ENCODE measurements at regions not wholly inside any gene's neighbourhood (a gene's known extent, or its start where the extent isn't known, plus 50 kb on each side); places are given as distances from the start of the nearest gene placed in this dataset.

DNA sequence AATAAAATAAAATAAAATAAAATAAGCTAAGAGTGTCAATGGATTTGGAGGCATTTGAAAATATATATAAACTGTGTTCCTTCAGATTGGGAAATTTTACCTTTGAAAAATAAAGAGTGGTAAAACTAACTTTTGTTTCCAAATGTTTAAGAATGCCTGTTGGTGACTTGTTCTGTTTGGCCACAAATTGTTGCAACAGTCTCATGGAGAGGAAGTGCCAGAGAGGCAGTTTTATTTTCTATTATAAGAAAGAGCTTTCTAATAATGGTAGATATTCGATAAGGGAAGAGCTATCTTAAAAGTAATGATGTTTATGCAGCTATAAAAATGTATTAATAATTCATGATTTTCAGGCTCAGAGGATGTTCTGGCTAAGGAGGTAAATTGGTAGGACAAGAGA, 68.8 kb upstream of the MDGA2 start:
- H3K9me3 ChIP-seq: no peaks in the 10 kb centered on the region
- TF ChIP-seq CTCF (IDR thresholded peaks at IDR 0.05): no peak
- no peak for TF ChIP-seq POLR2AphosphoS5 (IDR thresholded peaks at IDR 0.05)
- no peak for TF ChIP-seq POLR2A (IDR thresholded peaks at IDR 0.05)
- no peak for TF ChIP-seq EP300 (IDR thresholded peaks at IDR 0.05; ENCODE audit: low read depth)
- H3K36me3 ChIP-seq: no peaks in the 10 kb centered on the region
- in situ Hi-C loops (cut with MboI; ENCODE audit: low pct_ligation_motif_present in 1 of 4, low pct_unique_long_range_greater_than_20kb in 1 of 4, low sequenced_read_pairs in 3 of 4): no loop called here
- H3K4me3 ChIP-seq: no peak overlapping the region
- no peaks in the 10 kb centered on the region for H3K4me1 ChIP-seq
- DNase-seq: no peak
- no peak overlapping the region for H3K27ac ChIP-seq
- 46 to 57% methylated on average over 1 of the region's 1 CpG for WGBS, 2 donors (ENCODE audit: low coverage in 1 of 2)
- intact Hi-C loops (cut with DNase I; ENCODE audit: low total_unique reads): no loop called here
- H3K27me3 ChIP-seq: no peaks in the 10 kb centered on the region

GRCh38 chr14:47739541-47739940, 64.1 kb upstream of the MDGA2 start:
- TF ChIP-seq POLR2AphosphoS5 (IDR thresholded peaks at IDR 0.05): no peak
- TF ChIP-seq CTCF (IDR thresholded peaks at IDR 0.05): no peak
- no peak for TF ChIP-seq EP300 (IDR thresholded peaks at IDR 0.05; ENCODE audit: low read depth)
- TF ChIP-seq POLR2A (IDR thresholded peaks at IDR 0.05): no peak
- 44 to 69% methylated on average over 1 of the region's 1 CpG for WGBS, 2 donors (ENCODE audit: low coverage in 1 of 2)
- intact Hi-C loops (cut with DNase I; ENCODE audit: low total_unique reads): no loop called here

GRCh38 chr14:47730296-47730695, 54.9 kb upstream of the MDGA2 start:
- Histone ChIP-seq H3K4me3 (no peak overlapping the region), H3K27me3 (no peaks in the 10 kb centered on the region), H3K36me3 (no peaks in the 10 kb centered on the region), H3K4me1 (no peaks in the 10 kb centered on the region), H3K27ac (no peak overlapping the region), H3K9me3 (no peaks in the 10 kb centered on the region)
- in situ Hi-C loops (cut with MboI; ENCODE audit: low pct_ligation_motif_present in 1 of 4, low pct_unique_long_range_greater_than_20kb in 1 of 4, low sequenced_read_pairs in 3 of 4): no loop called here
- intact Hi-C loops (cut with DNase I; ENCODE audit: low total_unique reads): no loop called here
- TF ChIP-seq POLR2AphosphoS5 (IDR thresholded peaks at IDR 0.05) (no peak), EP300 (IDR thresholded peaks at IDR 0.05; ENCODE audit: low read depth) (no peak), CTCF (IDR thresholded peaks at IDR 0.05) (no peak), POLR2A (IDR thresholded peaks at IDR 0.05) (no peak)
- WGBS, 2 donors (ENCODE audit: low coverage in 1 of 2): 75 to 76% methylated on average over 3 of the region's 3 CpGs
- no peak for DNase-seq

More at GRCh38 chr14:47739541-47739940, 64.1 kb upstream of the MDGA2 start:
- Histone ChIP-seq H3K27me3 (no peaks in the 10 kb centered on the region), H3K27ac (no peak overlapping the region), H3K36me3 (no peaks in the 10 kb centered on the region), H3K9me3 (no peaks in the 10 kb centered on the region), H3K4me1 (no peaks in the 10 kb centered on the region), H3K4me3 (no peak overlapping the region)
- DNase-seq: no peak
- in situ Hi-C loops (cut with MboI; ENCODE audit: low pct_ligation_motif_present in 1 of 4, low pct_unique_long_range_greater_than_20kb in 1 of 4, low sequenced_read_pairs in 3 of 4): no loop called here

Small RNA genes in the stretch of these regions (small RNA-seq; reads per million reads assigned to genes)
- gene AL121576.1: 0 reads per million in 4 donors
- 0 reads per million in 4 donors for gene AL512360.1
- 0 reads per million in 4 donors for gene MIR548Y
- gene RNU6-297P: 0 reads per million in 4 donors
